Peyer's patch (tissue), 4 donors: ENCODE measurements at regions not wholly inside any gene's neighbourhood (a gene's known extent, or its start where the extent isn't known, plus 50 kb on each side); places are given as distances from the start of the nearest gene placed in this dataset.

Experiments
- POLR2A ChIP-seq, 2 donors: fragments of 450-650 bp; IDR thresholded peaks; one replicate each; pipeline ENCODE4 v1.5.1; 2017; ENCODE audit warnings: antibody characterized with exemption in 2 of 2, mild to moderate bottlenecking in 2 of 2, moderate library complexity in 2 of 2
- TF ChIP-seq, protein P1 (sequence below), 6 experiments: fragments of 450-650 bp in 4 of 6; fragments of 200-600 bp in 2 of 6; sonication (generic) in 1 of 6; IDR thresholded peaks; one replicate each; pipeline ENCODE4 v1.5.1; 2017 to 2019; ENCODE audit warnings: antibody characterized with exemption in 6 of 6, mild to moderate bottlenecking in 3 of 6, moderate library complexity in 1 of 6

GRCh38 chr13:32955881-32956594, 60.2 kb upstream of the KL start:
- no peak for TF ChIP-seq POLR2A (IDR thresholded peaks at IDR 0.05)
- TF ChIP-seq, protein P1, sequence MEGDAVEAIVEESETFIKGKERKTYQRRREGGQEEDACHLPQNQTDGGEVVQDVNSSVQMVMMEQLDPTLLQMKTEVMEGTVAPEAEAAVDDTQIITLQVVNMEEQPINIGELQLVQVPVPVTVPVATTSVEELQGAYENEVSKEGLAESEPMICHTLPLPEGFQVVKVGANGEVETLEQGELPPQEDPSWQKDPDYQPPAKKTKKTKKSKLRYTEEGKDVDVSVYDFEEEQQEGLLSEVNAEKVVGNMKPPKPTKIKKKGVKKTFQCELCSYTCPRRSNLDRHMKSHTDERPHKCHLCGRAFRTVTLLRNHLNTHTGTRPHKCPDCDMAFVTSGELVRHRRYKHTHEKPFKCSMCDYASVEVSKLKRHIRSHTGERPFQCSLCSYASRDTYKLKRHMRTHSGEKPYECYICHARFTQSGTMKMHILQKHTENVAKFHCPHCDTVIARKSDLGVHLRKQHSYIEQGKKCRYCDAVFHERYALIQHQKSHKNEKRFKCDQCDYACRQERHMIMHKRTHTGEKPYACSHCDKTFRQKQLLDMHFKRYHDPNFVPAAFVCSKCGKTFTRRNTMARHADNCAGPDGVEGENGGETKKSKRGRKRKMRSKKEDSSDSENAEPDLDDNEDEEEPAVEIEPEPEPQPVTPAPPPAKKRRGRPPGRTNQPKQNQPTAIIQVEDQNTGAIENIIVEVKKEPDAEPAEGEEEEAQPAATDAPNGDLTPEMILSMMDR (IDR thresholded peaks at IDR 0.05): no peak
